GM12878 (cell line): ENCODE measurements at regions not wholly inside any gene's neighbourhood (a gene's known extent, or its start where the extent isn't known, plus 50 kb on each side); places are given as distances from the start of the nearest gene placed in this dataset.

Source experiments
- ATAC-seq: fragments of 200-7000 bp; cut with Tn5 transposase; 3 replicates; pipeline ENCODE4 v1.9.1; 2020; ENCODE audit warnings: mild to moderate bottlenecking, moderate library complexity
- BruUV-seq: library from RNA; stranded (reverse); fragments of 400-500 nt; replicated peaks from 2 replicates; lab custom pipeline; 2021; lab: Mats Ljungman, UMichigan
- CTCF ChIA-PET: fragments of 300-600 bp; sonication (Branson Sonifier 250); formaldehyde crosslinking; extraction: SDS; loops from one replicate; lab custom pipeline; 2021; ENCODE audit warnings: inconsistent platforms; lab: Yijun Ruan, JAX
- POLR2A ChIA-PET: fragments of 350-600 bp; formaldehyde crosslinking; extraction: SDS; loops from one replicate; lab custom pipeline; 2021; ENCODE audit warnings: inconsistent platforms; lab: Charles Lee
- RAD21 ChIA-PET: fragments of 300-600 bp; sonication (Branson Sonifier 250); formaldehyde crosslinking; loops from one replicate; lab custom pipeline; 2023; ENCODE audit warnings: antibody characterized with exemption; ENCODE audit not compliant: unreplicated experiment; lab: Charles Lee
- SMC1A ChIA-PET: fragments of 300-600 bp; sonication (Branson Sonifier 250); formaldehyde crosslinking; loops from one replicate; lab custom pipeline; 2023; ENCODE audit not compliant: unreplicated experiment, uncharacterized antibody; lab: Charles Lee
- DNase-seq: peaks from one replicate; pipeline ENCODE4 v3.0.0-alpha.2; 2011; ENCODE audit warnings: low read depth, low spot score
- FAIRE-seq: peaks from 3 replicates; lab custom pipeline; 2011; peaks lifted over from hg19 to GRCh38; lab: Jason Lieb, UNC
- H2AFZ ChIP-seq: 2 replicates; pipeline ENCODE4 v1.6.0; 2011; ENCODE audit warnings: low read depth, low read length, control low read depth; ENCODE audit not compliant: control insufficient read depth
- H3K27ac ChIP-seq: 2 replicates; pipeline ENCODE4 v1.5.1; 2011; ENCODE audit warnings: control low read depth; ENCODE audit not compliant: control insufficient read depth, insufficient read depth
- H3K27me3 ChIP-seq, 2 experiments: replicated peaks in 1 of 2; 2 replicates each; pipeline versions ENCODE4 v1.6.0 to v1.6.1; 2011; ENCODE audit warnings: low read length in 1 of 2; ENCODE audit not compliant: control insufficient read depth in 2 of 2, insufficient read depth in 2 of 2
- H3K36me3 ChIP-seq, 2 experiments: 2 replicates each; pipeline ENCODE4 v1.5.1; 2011; ENCODE audit warnings: low read length in 1 of 2; ENCODE audit not compliant: control insufficient read depth in 2 of 2, insufficient read depth in 2 of 2
- H3K4me1 ChIP-seq: 2 replicates; pipeline ENCODE4 v1.6.1; 2011; ENCODE audit warnings: mild to moderate bottlenecking, low read length, moderate library complexity, mixed read lengths; ENCODE audit not compliant: control insufficient read depth, insufficient read depth
- H3K4me2 ChIP-seq: 2 replicates; pipeline ENCODE4 v1.6.0; 2011; ENCODE audit warnings: control low read depth; ENCODE audit not compliant: control insufficient read depth, insufficient read depth
- H3K4me3 ChIP-seq: fragments of 200-600 bp; sonication (generic); 2 replicates; pipeline ENCODE4 v1.5.1; 2016
- H3K79me2 ChIP-seq: 2 replicates; pipeline ENCODE4 v1.6.0; 2011; ENCODE audit warnings: low read length; ENCODE audit not compliant: control insufficient read depth, insufficient read depth
- H3K9ac ChIP-seq: 2 replicates; pipeline ENCODE4 v1.8.0; 2011; ENCODE audit warnings: low read length, control low read depth, mixed read lengths; ENCODE audit not compliant: control insufficient read depth, insufficient read depth
- H3K9me3 ChIP-seq: replicated peaks from 3 replicates; pipeline ENCODE4 v1.5.1; 2011; ENCODE audit warnings: mild to moderate bottlenecking, low read length; ENCODE audit not compliant: control insufficient read depth, insufficient read depth
- H4K20me1 ChIP-seq: 2 replicates; pipeline ENCODE4 v1.6.0; 2011; ENCODE audit not compliant: control insufficient read depth, insufficient read depth
- BHLHE40 ChIP-seq, 2 experiments: fragments of 450-650 bp in 1 of 2; IDR thresholded peaks; 2 replicates each; pipeline ENCODE4 v1.6.1; 2011 to 2017; ENCODE audit warnings: low read depth in 2 of 2, borderline replicate concordance in 1 of 2, improper control_type of control experiment in 1 of 2, low read length in 1 of 2, mild to moderate bottlenecking in 1 of 2
- BMI1 ChIP-seq: fragments of 450-650 bp; IDR thresholded peaks from 2 replicates; pipeline ENCODE4 v1.6.1; 2016; ENCODE audit warnings: mild to moderate bottlenecking, moderate library complexity, borderline replicate concordance
- CEBPB ChIP-seq, 2 experiments: fragments of 150-350 bp in 1 of 2; IDR thresholded peaks; 2 replicates each; pipeline ENCODE4 v1.6.1; 2012 to 2014; ENCODE audit warnings: low read depth in 2 of 2, low read length in 2 of 2, borderline replicate concordance in 1 of 2, inconsistent platforms in 1 of 2
- HDGF ChIP-seq: fragments of 450-650 bp; IDR thresholded peaks from 2 replicates; pipeline ENCODE4 v1.6.1; 2016; ENCODE audit warnings: antibody characterized with exemption
- IKZF2 ChIP-seq, 2 experiments: fragments of 450-650 bp; IDR thresholded peaks; 2 replicates each; pipeline ENCODE4 v1.6.1; 2017; ENCODE audit warnings: mild to moderate bottlenecking in 2 of 2, moderate library complexity in 2 of 2
- JUNB ChIP-seq: IDR thresholded peaks from 2 replicates; pipeline ENCODE4 v1.6.1; 2016; ENCODE audit warnings: antibody characterized with exemption, mild to moderate bottlenecking
- NRF1 ChIP-seq: conservative IDR thresholded peaks from 2 replicates; pipeline ENCODE4 v1.6.1; 2011; ENCODE audit warnings: mild to moderate bottlenecking, low read depth, low read length, improper control_type of control experiment
- SMARCA5 ChIP-seq: fragments of 450-650 bp; IDR thresholded peaks from 2 replicates; pipeline ENCODE4 v1.6.1; 2017; ENCODE audit warnings: mild to moderate bottlenecking
- SP1 ChIP-seq: IDR thresholded peaks from one replicate; pipeline ENCODE4 v1.6.1; 2011; ENCODE audit warnings: low read depth, low read length
- STAT1 ChIP-seq: fragments of 450-650 bp; conservative IDR thresholded peaks from 2 replicates; pipeline ENCODE4 v1.6.1; 2014; ENCODE audit warnings: antibody characterized with exemption, mild to moderate bottlenecking
- TCF3 ChIP-seq: IDR thresholded peaks from 2 replicates; pipeline ENCODE4 v1.6.1; 2012; ENCODE audit warnings: low read depth, mild to moderate bottlenecking, low read length, borderline replicate concordance; ENCODE audit not compliant: insufficient read depth
- YBX1 ChIP-seq: fragments of 450-650 bp; IDR thresholded peaks from 2 replicates; pipeline ENCODE4 v1.6.1; 2016; ENCODE audit warnings: antibody characterized with exemption
- ZBTB11 ChIP-seq: fragments of 450-650 bp; formaldehyde crosslinking; IDR thresholded peaks from 2 replicates; pipeline ENCODE4 v1.5.0; 2022; ENCODE audit warnings: mild to moderate bottlenecking, missing genetic modification characterization
- WGBS: methylation state at CpG from one replicate; pipeline ENCODE4 v1.1.6; 2016; ENCODE audit warnings: low lambda C conversion rate; ENCODE audit not compliant: insufficient replicate concordance, insufficient coverage; ENCODE audit errors: missing lambda C conversion rate; 5-methylcytosine and 5-hydroxymethylcytosine counted together
- in situ Hi-C: fragments of 300-500 bp; cut with MboI; formaldehyde crosslinking; loops from 9 replicates; pipeline ENCODE4 v1.14.3; 2018; ENCODE audit warnings: mixed read lengths
- intact Hi-C: fragments of 100-400 bp; cut with micrococcal nuclease; formaldehyde crosslinking; loops from one replicate; pipeline ENCODE4 v1.14.2; 2022; ENCODE audit not compliant: unreplicated experiment

- Histone ChIP-seq H3K36me3 (no peaks in the 10 kb centered on the region), H3K4me1 (peaks cover under 1% of the 10 kb centered on the region; the same call in 1 of the 2 replicates), H3K4me2 (no peak overlapping the region), H3K27ac (no peak overlapping the region), H2AFZ (no peak overlapping the region), H3K9ac (no peak overlapping the region), H3K27me3 (no peaks in the 10 kb centered on the region; a peak in 1 of 4 replicates), H4K20me1 (no peaks in the 10 kb centered on the region)
- intact Hi-C loops = no loop called here
- ChIA-PET CTCF (interaction anchor here (1.4 kb wide), 1 partner anchor 25 kb away, joined by 5 read pairs; no protein-coding TSS in a partner anchor), POLR2A (no interaction called here), RAD21 (no interaction called here)
- DNase-seq = no peak
- no TSS peak for BruUV-seq
- no peak for TF ChIP-seq NRF1
- TF ChIP-seq SP1 = no peak
- TF ChIP-seq JUNB = no peak
- no peak for TF ChIP-seq BHLHE40 (IDR thresholded peaks at IDR 0.05; ENCODE audit: borderline replicate concordance in 1 of 2, low read depth in 2 of 2, low read length in 1 of 2)
- TF ChIP-seq, all 136 proteins: peak for 0
- 91% methylated on average over 7 of the region's 7 CpGs for WGBS
- in situ Hi-C loops = no loop called here
- FAIRE-seq = no peak
- H3K4me3 ChIP-seq = no peak overlapping the region
- no peaks in the 10 kb centered on the region for H3K79me2 ChIP-seq
- H3K9me3 ChIP-seq = peaks cover 2% of the 10 kb centered on the region; the same call in 1 of the 3 replicates
- SMC1A ChIA-PET = interaction anchor here (1.0 to 1.3 kb wide), 3 partner anchors 18 to 45 kb away, joined by 3 read pairs; no protein-coding TSS in a partner anchor
- ATAC-seq = no peak
Observed at GRCh38 chr2:174668075-174668474, 70.5 kb upstream of the WIPF1 start.

GRCh38 chr2:174667250-174667860 lies 69.8 kb upstream of the WIPF1 start:
- 63% methylated on average over 6 of the region's 6 CpGs for WGBS
- ChIA-PET POLR2A (no interaction called here), SMC1A (interaction anchor here (1.0 to 1.6 kb wide), 9 partner anchors 12 to 75 kb away, joined by 3 to 6 read pairs (median 4); no protein-coding TSS in a partner anchor), CTCF (interaction anchor here (0.8 to 1.5 kb wide), 7 partner anchors 10 to 107 kb away, joined by 3 to 5 read pairs (median 4); no protein-coding TSS in a partner anchor), RAD21 (interaction anchor here (0.8 to 1.1 kb wide), 3 partner anchors 11 to 202 kb away, joined by 3 read pairs; no protein-coding TSS in a partner anchor)
- no TSS peak for BruUV-seq
- Histone ChIP-seq H3K79me2 (no peaks in the 10 kb centered on the region), H3K4me2 (no peak overlapping the region), H4K20me1 (no peaks in the 10 kb centered on the region), H2AFZ (no peak overlapping the region), H3K4me1 (peaks cover 4% of the 10 kb centered on the region), H3K36me3 (no peaks in the 10 kb centered on the region), H3K9ac (no peak overlapping the region), H3K27me3 (no peaks in the 10 kb centered on the region; a peak in 1 of 4 replicates), H3K27ac (no peak overlapping the region), H3K9me3 (peaks cover 2% of the 10 kb centered on the region; the same call in 1 of the 3 replicates), H3K4me3 (no peak overlapping the region)
- intact Hi-C loops = no loop called here
- no peak for ATAC-seq
- in situ Hi-C loops = no loop called here
- DNase-seq = no peak
- TF ChIP-seq TCF3 (no peak), STAT1 (no peak), SMARCA5 (no peak), BMI1 (no peak), ZBTB11 (no peak), HDGF (no peak), CEBPB (IDR thresholded peaks at IDR 0.05; ENCODE audit: borderline replicate concordance in 1 of 2, low read depth in 2 of 2, low read length in 2 of 2) (no peak), JUNB (no peak), IKZF2 (IDR thresholded peaks at IDR 0.05) (no peak), YBX1 (no peak)
- FAIRE-seq = no peak
